Neural cell (in vitro differentiated cells): ENCODE measurements at regions not wholly inside any gene's neighbourhood (a gene's known extent, or its start where the extent isn't known, plus 50 kb on each side); places are given as distances from the start of the nearest gene placed in this dataset.

Source experiments
- CTCF ChIP-seq: fragments of 450-650 bp; IDR thresholded peaks from 2 replicates; pipeline ENCODE4 v1.5.1; 2014; ENCODE audit warnings: antibody characterized with exemption, mild to moderate bottlenecking, moderate library complexity; ENCODE audit not compliant: poor library complexity, severe bottlenecking
- EP300 ChIP-seq: fragments of 450-650 bp; conservative IDR thresholded peaks from 2 replicates; pipeline ENCODE4 v1.6.1; 2014; ENCODE audit warnings: antibody characterized with exemption, mild to moderate bottlenecking, moderate library complexity; ENCODE audit not compliant: poor library complexity, severe bottlenecking
- EZH2 ChIP-seq: fragments of 200-600, 300-800 bp; shearing (Covaris generic), sonication (generic); IDR thresholded peaks from 2 replicates; pipeline ENCODE4 v1.6.1; 2014; ENCODE audit warnings: antibody characterized with exemption, low read length, borderline replicate concordance, mild to moderate bottlenecking; ENCODE audit not compliant: insufficient read depth, poor library complexity, severe bottlenecking
- POLR2AphosphoS5 ChIP-seq: IDR thresholded peaks from 2 replicates; pipeline ENCODE4 v1.6.1; 2012
- REST ChIP-seq: IDR thresholded peaks from 2 replicates; pipeline ENCODE4 v1.6.1; 2012; ENCODE audit warnings: borderline replicate concordance
- SMC3 ChIP-seq: fragments of 450-650 bp; conservative IDR thresholded peaks from 2 replicates; pipeline ENCODE4 v1.6.1; 2014; ENCODE audit warnings: antibody characterized with exemption, mild to moderate bottlenecking, moderate library complexity; ENCODE audit not compliant: poor library complexity

GRCh38 chr3:53974324-53974723 is 82.7 kb upstream of the SELENOK start:
- no peak for TF ChIP-seq CTCF
- no peak for TF ChIP-seq EZH2
- no peak for TF ChIP-seq POLR2AphosphoS5
- TF ChIP-seq EP300: no peak
- no peak for TF ChIP-seq REST
- no peak for TF ChIP-seq SMC3
